Inflammatory macrophage treated with lipopolysaccharide for 4 hours (primary cell): ENCODE measurements at regions not wholly inside any gene's neighbourhood (a gene's known extent, or its start where the extent isn't known, plus 50 kb on each side); places are given as distances from the start of the nearest gene placed in this dataset.

Source experiments
- DNase-seq: peaks from one replicate; pipeline ENCODE4 v3.0.0-alpha.2; 2020

- no peak for DNase-seq
Measured at GRCh38 chr14:39843881-39844280, 411.6 kb upstream of the FBXO33 start.

DNA sequence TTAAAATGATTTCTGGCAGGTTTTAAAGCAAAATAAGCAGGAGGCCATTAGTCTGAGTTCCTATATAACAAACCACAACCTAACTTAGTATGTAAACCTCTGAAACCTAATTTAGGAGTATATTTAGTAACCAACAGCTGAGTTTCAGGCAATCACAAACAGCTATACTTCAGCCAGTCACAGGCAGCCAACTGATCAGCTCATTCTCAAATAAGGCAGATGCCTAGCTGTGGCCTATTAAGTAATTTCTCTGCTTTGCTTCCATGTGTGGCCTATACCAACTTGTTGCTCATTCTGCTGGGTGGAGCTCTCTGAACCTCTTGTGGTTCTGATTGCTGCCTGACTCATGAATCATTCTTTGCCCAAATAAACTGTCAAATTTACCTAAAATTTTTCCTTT is 408.9 kb upstream of the FBXO33 start:
- no peak for DNase-seq

DNA sequence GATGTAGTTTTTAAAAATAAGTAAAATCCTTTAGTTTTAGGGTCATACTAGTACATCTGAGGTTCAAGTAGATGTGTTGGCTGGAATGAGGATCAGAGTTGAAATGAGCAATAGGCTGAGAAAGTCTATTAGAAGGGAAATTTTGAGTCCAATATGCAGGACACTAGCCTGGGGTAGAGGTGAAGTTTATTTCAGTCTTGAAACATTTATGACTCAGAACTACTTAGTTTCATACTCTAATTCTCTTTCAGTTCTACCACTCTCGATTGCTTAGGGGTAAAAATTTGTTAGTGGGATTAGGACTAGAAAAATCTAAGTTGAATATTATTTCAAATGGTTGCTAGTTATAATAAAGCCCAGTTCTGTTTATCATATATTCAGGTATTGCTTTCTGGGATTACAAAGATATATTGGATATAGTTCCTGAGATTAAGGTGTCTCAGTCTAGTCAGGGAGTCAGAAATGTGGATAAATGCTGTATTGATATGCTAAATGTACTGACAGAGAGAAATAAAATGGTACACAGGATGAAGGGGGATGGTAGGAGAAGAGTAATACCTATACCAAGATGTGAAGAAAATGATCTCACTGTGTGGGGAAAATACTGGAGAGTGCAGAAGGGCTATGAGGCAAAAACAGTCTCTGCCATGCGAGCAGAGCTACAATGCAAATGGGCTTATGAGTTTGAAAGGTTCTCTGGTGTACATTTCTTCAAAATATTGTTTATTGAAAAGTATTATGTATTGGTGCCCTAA is 395.8 kb upstream of the FBXO33 start:
- no peak for DNase-seq

DNA sequence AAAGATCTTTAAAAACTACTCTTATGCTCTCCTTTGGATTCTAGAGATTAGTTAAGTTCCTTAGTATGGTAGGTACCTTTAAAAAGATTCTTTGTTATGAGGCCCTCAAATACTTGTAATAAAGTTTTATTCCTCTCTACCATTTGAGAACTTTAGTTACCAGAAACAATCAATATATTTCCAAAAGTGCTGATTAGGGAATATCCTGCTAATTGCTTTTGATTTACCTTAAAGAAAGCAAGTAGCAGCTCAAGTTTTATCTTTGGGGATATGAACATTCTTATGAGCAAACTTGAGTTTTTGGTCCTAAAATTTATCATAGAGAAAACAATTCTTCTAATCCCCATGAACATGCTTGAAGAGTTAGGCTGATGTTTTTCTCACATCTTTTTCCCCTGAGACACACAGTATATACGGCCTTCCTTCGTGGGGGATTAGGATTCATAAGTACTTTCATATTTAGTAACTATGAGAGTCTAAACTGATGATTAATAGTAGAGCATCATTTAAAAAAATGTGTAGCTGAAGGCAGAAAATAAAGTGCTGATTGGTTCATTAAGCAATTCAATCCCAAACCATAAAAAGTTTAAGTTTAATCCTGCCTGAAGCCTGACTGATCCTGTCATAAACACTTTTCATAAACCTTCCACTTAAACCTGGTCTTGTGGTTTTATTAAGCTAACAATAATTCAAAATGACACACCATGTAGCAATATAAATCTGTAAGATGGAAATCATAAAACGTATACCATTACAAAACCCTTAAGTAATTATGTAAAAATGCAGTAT is 380.5 kb upstream of the FBXO33 start:
- no peak for DNase-seq

DNA sequence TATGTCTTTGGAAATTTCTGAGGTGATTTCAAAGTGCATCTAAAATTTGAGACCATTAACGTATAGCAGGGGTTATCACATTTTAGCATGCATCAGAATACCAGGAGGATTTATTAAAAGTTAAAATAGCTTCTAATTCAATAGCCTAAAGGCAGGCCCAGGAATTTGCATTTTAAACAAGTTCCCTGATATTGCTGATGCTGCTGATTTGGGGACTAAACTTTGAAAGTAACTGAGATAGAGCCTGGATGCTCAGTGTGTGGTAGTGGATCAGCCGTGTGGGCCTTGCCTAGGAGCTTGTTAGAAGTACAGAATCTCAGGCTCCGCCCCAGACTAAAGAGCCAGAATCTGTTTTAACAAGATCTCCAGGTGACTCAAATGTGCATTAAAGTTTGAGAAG is 375.0 kb upstream of the FBXO33 start:
- no peak for DNase-seq

DNA sequence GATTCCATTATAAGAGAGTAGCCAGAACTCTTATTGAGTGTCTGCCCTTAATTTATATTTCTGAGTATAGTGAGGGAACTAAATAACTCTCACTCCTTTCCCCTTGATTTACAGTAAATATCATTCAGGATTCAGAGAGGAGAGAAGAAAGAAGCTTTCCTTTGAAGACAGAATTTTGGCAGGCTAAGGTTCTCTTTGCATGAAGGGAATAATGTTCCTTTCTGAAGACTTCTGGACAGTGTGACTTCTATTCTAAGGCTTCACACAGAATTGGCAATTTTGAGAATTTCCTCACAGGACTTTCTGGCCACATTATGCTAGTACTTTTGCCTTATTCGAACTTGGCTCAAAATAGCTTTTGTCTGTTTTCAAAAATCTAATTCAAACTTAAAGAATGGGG is 352.2 kb upstream of the FBXO33 start:
- no peak for DNase-seq

- no peak for DNase-seq
Measured at GRCh38 chr14:39781466-39781865, 349.2 kb upstream of the FBXO33 start.

DNA sequence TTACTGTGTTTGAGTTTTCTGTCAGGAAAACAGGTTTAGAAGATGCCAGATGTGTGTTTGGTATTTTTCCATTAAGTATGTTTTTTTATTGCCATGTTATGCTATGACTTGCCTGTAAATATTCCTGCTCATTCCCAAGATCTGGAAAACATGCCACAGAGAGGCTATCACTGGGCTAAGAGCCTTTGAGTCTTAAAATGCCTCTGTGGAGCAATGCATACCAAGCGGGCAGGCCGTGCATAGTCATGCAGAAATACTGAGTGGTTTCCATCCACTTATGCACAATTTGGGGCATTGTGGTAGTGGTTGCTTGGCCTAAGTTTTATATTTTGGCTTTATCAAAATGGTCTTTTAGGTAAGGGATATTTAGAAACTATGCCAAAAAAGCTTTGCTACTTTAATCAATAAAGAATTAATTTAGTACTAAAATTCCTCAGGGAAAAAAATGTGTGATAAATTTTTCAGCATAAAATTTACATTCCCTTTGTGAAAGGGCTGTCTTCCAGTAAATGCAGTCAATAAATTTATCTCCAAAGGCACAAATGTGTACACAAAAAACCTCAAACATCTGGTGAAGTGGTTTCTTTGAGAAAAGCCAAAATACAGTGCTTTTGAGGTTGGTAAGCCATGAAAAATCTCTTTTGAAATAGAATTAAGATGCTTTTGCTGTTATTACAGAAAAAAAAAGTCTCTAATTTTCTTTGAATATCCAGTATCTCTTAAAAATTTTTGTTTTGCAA is 341.3 kb upstream of the FBXO33 start:
- no peak for DNase-seq

- DNase-seq, result no peak
Measured at GRCh38 chr14:39772627-39773026, 340.4 kb upstream of the FBXO33 start.

DNA sequence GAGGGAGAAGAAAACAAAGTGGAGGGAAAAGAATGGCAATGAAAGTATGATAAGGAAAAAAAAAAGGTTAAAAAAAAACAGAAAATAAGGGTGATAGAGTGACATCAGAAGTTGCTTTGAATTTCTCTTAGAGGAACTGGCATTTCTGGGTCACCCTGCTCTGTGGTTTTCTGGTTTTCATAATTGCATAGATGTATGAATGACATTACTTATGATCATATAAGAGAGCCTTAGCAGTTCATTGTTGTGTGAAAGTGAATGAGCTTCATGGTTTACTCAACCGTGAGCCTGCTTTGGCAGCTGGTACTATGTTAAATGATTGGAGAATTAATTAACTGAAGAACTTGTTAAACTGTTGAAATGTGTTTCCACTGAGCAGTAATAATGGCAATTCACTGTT is 336.4 kb upstream of the FBXO33 start:
- no peak for DNase-seq

GRCh38 chr14:39766397-39767000 is 334.3 kb upstream of the FBXO33 start:
- DNase-seq, result no peak

GRCh38 chr14:39765676-39766075 is 333.4 kb upstream of the FBXO33 start:
- no peak for DNase-seq

DNA sequence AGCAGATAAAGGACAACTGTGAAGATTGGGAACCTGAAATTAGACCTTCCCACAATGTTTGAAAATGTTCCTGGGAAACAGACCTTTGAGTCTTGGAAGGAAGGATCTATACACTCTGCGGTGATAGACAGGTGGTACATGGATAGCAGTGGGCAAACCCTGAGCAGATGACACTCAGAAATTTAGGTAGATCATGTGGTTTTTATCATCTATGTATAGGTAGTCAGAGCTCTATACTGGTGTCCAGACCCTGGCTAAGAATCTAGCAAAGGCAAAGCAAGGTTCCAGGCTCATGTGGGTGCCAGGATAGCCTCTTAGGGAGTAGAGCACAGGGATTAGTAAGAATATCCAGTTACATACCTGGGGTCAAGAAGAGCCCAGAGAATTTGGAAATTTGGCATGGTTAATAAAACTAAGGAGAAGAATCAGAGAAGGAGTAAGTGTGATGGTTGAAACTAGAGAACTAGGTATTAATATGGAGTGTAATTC is 331.2 kb upstream of the FBXO33 start:
- no peak for DNase-seq

GRCh38 chr14:39762576-39763401 is 330.6 kb upstream of the FBXO33 start:
- peak; percentile 50 for DNase-seq

DNA sequence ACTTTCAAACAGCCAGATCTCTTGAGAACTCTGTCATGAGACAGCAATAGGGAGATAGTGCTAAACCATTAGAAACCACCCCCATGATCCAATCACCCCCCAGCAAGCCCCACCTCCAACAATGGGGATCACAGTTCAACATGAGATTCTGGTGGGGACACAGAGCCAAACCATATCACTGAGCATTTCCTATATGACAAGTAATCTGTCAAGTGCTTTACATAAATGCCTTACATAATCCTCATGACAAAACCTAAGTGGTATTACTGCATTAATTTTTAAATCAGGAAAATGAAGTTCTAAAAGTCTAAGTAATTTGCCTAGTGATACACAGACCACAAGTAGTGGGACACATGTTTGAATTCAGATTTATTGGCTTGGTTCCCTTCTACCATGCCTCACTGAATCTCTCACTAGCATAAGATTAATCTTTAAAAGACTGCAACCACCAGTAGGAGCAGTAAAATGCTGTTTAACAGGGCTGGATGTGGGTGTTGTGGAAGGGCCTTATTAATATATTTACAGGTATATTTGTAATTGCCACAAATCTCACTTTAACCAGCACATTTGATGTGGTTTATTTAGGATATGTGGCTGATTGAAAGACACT is 323.1 kb upstream of the FBXO33 start:
- no peak for DNase-seq

- DNase-seq, result no peak
Measured at GRCh38 chr14:39740454-39740853, 308.2 kb upstream of the FBXO33 start.

GRCh38 chr14:39739796-39740195 is 307.6 kb upstream of the FBXO33 start:
- DNase-seq, result no peak

DNA sequence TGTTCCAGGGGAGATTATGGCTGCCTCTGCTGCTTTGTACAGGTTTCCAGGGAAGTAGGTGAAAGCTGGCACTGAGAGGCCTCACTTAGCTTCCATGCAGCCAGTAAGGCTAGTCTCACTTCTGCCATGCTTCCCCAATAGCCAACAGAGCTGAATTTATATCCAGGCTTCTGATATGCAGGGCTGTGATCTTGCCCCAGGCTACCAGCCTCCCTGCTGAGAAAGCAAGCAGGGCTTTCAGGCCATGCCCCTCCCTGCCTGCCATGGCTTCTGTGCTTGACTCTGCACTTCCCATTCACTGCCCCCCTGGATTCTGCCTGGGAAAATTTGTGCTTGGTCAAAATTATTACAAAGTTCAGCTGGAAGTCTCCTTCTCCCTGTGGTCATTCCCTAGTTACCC is 302.1 kb upstream of the FBXO33 start:
- DNase-seq, result no peak

DNA sequence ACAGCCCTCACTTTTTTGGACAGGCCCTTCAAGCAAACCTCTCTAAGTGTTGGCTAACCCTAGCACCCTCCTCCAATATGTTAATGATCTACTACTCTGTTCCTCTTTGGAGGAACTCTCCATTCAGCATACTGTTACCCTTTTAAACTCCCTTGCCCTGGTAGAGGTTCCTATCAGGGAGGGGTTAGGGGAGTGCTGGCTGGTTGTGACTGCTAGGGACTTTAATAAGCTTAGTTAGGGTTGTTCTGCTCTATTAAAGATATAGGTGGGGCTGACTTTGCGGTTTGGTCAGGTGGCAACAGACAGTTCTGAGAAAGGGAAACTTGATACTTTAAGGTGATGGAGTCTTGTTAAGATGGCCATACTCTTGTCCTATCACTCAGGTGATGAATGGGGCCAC is 301.5 kb upstream of the FBXO33 start:
- no peak for DNase-seq

GRCh38 chr14:39731912-39732311 is 299.7 kb upstream of the FBXO33 start:
- DNase-seq, result no peak

DNA sequence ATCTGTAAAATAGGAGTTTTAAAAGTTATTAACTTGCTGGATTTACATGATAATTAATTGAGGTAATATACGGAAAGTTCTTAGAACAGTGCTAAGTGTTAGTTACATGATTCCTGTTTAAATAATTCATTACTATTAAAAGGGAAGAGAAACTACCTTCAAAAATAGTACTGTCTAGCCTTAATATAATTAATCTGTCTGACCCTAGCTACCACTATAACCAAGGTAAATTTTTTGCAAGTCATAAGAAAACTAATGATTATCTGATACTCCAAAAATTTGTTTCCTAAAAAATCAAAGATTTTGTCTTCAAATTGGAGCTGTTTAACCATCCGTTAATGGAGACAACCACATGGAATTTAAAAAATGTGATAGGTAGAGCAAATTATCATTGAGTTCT is 294.3 kb upstream of the FBXO33 start:
- no peak for DNase-seq
